ENCODE measurements at regions not wholly inside any gene's neighbourhood (a gene's known extent, or its start where the extent isn't known, plus 50 kb on each side); places are given as distances from the start of the nearest gene placed in this dataset.

DNA sequence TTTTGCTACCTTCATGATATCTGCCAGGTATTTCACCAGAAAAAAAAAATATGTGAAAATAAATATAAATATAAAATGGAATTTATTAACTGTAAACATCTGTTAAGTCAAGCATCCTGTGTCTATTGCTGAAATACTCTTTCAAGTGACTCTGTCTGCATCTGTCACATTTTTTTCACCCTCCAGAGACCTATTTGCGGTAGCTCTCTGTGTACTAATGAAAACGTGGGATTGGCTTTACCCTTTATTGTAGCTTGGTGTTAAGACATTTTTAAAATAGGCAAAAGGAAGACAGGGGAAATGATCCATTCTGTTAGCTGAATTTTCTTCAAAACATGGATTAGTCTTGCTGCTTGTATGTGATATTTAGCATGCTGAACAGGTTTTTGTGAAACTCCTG lies 536.0 kb upstream of the WWC1 start:
- TF ChIP-seq, protein P1, sequence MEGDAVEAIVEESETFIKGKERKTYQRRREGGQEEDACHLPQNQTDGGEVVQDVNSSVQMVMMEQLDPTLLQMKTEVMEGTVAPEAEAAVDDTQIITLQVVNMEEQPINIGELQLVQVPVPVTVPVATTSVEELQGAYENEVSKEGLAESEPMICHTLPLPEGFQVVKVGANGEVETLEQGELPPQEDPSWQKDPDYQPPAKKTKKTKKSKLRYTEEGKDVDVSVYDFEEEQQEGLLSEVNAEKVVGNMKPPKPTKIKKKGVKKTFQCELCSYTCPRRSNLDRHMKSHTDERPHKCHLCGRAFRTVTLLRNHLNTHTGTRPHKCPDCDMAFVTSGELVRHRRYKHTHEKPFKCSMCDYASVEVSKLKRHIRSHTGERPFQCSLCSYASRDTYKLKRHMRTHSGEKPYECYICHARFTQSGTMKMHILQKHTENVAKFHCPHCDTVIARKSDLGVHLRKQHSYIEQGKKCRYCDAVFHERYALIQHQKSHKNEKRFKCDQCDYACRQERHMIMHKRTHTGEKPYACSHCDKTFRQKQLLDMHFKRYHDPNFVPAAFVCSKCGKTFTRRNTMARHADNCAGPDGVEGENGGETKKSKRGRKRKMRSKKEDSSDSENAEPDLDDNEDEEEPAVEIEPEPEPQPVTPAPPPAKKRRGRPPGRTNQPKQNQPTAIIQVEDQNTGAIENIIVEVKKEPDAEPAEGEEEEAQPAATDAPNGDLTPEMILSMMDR (IDR thresholded peaks at IDR 0.05; ENCODE audit: insufficient read depth, low read length, poor library complexity, severe bottlenecking), result no peak
- H3K4me3 ChIP-seq (replicated peaks; ENCODE audit: low read depth, low read length), result no peak overlapping the region
- H3K27me3 ChIP-seq (replicated peaks; ENCODE audit: control insufficient read depth, insufficient read depth, low read length), result no peaks in the 10 kb centered on the region
- no peaks in the 10 kb centered on the region for H3K36me3 ChIP-seq (ENCODE audit: control insufficient read depth, insufficient read depth, low read length)
- DNase-seq (ENCODE audit: extremely low read depth, insufficient read length), result no peak

DNA sequence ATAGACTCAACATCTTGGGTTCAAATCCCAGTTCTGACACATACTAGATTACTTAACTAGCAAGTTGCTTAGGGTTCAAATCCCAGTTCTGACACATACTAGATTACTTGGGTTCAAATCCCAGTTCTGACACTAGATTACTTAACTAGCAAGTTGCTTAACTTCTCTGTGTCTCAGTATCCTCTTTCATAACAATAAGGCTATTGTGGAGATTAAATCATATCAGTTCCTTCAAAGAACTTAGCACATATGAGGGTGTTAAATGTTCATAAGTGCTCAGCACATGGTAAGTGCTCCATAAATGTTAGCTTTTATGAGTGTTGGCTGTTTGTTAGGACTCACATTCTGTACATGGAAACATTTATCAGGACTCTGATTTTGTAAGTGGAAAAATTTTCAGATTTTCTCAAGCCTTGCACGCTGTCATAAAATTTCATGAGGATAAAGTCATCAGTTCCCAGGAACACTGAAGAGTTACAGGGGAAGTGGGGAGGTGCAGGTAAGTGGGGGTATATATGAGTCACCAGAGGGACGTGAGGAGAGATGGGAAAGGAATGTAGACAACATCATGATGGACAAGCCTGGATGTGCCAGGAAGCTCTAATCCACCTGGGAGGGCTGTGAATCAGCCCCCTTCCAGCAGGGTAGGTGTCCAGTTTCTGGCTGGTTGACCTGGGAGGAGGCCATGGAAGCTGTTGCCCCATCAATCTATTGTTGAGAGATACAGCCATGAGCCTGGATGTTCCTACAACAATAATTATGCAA lies 532.2 kb upstream of the WWC1 start:
- Histone ChIP-seq H3K36me3 (ENCODE audit: control insufficient read depth, insufficient read depth, low read length) (no peaks in the 10 kb centered on the region), H3K4me3 (replicated peaks; ENCODE audit: low read depth, low read length) (no peak overlapping the region), H3K27me3 (replicated peaks; ENCODE audit: control insufficient read depth, insufficient read depth, low read length) (no peaks in the 10 kb centered on the region)
- no peak for DNase-seq (ENCODE audit: extremely low read depth, insufficient read length)
- TF ChIP-seq, protein P1 (IDR thresholded peaks at IDR 0.05; ENCODE audit: insufficient read depth, low read length, poor library complexity, severe bottlenecking), result no peak

DNA sequence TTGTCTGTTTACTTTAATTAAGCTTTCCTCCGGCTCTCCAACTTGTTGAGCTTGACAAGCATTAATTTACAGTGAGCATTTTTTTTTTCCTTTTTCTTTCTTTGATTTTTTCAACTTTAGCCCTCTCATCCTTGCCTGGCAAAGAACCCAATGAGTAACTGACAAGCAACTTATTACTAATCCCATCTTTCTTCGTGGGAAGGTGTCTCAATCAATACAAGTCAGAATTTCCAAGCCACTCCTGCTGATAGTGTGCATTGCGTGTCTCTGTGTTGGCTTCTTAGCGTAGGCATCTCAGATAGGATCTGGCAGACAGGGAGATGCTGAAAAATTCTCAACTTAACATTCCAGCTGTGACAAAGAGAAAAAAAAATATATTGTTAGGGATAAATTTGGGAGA lies 527.7 kb upstream of the WWC1 start:
- Histone ChIP-seq H3K27me3 (replicated peaks; ENCODE audit: control insufficient read depth, insufficient read depth, low read length) (no peaks in the 10 kb centered on the region), H3K4me3 (replicated peaks; ENCODE audit: low read depth, low read length) (no peak overlapping the region), H3K36me3 (ENCODE audit: control insufficient read depth, insufficient read depth, low read length) (no peaks in the 10 kb centered on the region)
- no peak for DNase-seq (ENCODE audit: extremely low read depth, insufficient read length)
- TF ChIP-seq, protein P1 (IDR thresholded peaks at IDR 0.05; ENCODE audit: insufficient read depth, low read length, poor library complexity, severe bottlenecking), result no peak

DNA sequence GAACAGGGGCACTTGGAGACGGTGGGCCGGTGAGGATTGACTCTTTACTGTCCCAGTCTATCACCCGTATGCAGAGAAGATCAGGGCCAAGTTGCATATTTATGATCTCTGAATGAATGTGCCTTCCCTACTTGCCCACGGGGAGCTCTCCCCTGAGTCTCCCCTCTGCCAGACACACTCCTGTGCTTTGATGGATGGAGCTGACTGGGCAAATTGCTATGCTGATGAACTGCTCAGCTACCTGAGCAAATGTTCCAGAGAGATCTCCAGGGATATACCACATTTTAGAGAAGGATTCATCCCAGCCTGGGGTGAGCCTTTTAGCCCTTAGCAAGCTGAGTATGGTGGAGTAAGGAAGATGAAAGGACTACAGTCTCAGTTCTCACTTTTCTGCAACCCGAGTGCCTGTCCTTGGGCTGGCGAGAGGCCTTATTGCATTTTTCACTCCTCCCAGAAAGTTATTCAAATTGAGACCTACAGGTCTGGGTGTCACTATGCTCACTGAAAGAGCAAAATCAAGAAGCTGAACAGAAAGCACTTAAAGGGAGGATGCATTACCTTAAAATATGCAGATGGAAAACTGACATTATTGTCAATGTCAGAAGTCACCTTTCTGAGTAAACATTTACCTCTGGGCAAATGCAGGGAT lies 526.7 kb upstream of the WWC1 start:
- DNase-seq (ENCODE audit: extremely low read depth, insufficient read length), result no peak
- no peak overlapping the region for H3K4me3 ChIP-seq (replicated peaks; ENCODE audit: low read depth, low read length)
- H3K36me3 ChIP-seq (ENCODE audit: control insufficient read depth, insufficient read depth, low read length), result no peaks in the 10 kb centered on the region
- no peaks in the 10 kb centered on the region for H3K27me3 ChIP-seq (replicated peaks; ENCODE audit: control insufficient read depth, insufficient read depth, low read length)
- TF ChIP-seq, protein P1 (IDR thresholded peaks at IDR 0.05; ENCODE audit: insufficient read depth, low read length, poor library complexity, severe bottlenecking), result no peak

DNA sequence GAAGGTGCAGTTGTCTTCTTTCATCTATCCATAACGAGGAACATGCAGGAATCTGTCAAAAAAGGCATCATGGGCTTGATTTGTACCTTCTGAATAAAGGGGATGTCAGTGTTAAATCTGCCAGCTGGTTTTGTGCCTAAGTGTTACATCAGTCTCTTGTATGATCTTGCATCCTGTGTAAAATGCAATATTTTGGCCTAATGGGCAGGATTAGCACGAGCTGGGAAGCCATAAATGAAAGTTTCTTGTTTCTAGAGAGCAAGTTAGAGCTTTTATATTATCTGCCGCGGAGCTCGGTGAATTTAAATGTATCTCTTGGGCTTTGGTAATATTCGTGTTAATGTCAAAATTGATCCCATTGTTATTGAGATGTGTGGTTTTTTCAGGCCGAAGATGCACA lies 526.1 kb upstream of the WWC1 start:
- no peak for DNase-seq (ENCODE audit: extremely low read depth, insufficient read length)
- Histone ChIP-seq H3K36me3 (ENCODE audit: control insufficient read depth, insufficient read depth, low read length) (no peaks in the 10 kb centered on the region), H3K27me3 (replicated peaks; ENCODE audit: control insufficient read depth, insufficient read depth, low read length) (no peaks in the 10 kb centered on the region), H3K4me3 (replicated peaks; ENCODE audit: low read depth, low read length) (no peak overlapping the region)
- TF ChIP-seq, protein P1 (IDR thresholded peaks at IDR 0.05; ENCODE audit: insufficient read depth, low read length, poor library complexity, severe bottlenecking), result no peak
